A549 (cell line): ENCODE measurements at regions not wholly inside any gene's neighbourhood (a gene's known extent, or its start where the extent isn't known, plus 50 kb on each side); places are given as distances from the start of the nearest gene placed in this dataset.

ENCODE experiments used
- ATAC-seq, 2 experiments: fragments of 200-7000 bp in 1 of 2; fragments of >200 bp in 1 of 2; cut with Nextera tagmentation in 1 of 2; cut with Tn5 transposase in 1 of 2; 3 replicates each; pipeline versions ENCODE4 v1.8.0 to v1.9.1; 2018 to 2020; ENCODE audit warnings: mild to moderate bottlenecking in 1 of 2, moderate library complexity in 1 of 2
- CTCF ChIA-PET: fragments of 300-600 bp; sonication (Branson Sonifier 250); formaldehyde crosslinking; extraction: SDS; loops from one replicate; lab custom pipeline; 2021; ENCODE audit warnings: antibody characterized with exemption, inconsistent platforms; lab: Yijun Ruan, JAX
- POLR2A ChIA-PET: fragments of 350-600 bp; formaldehyde crosslinking; extraction: SDS; loops from one replicate; lab custom pipeline; 2021; ENCODE audit warnings: antibody characterized with exemption, inconsistent platforms; lab: Yijun Ruan, JAX
- DNase-seq, 2 experiments: peaks; one replicate each; pipeline versions ENCODE4 v3.0.0 to v3.0.0-alpha.2; 2011 to 2016; ENCODE audit warnings: low read depth in 1 of 2, low spot score in 1 of 2
- FAIRE-seq: peaks from 2 replicates; lab custom pipeline; 2011; peaks lifted over from hg19 to GRCh38; lab: Jason Lieb, UNC
- H3K27ac ChIP-seq, 2 experiments: fragments of >200 bp; sonication (Bioruptor Twin); formaldehyde crosslinking; 3 replicates each; pipeline ENCODE4 v1.5.1; 2016 to 2017
- H3K4me1 ChIP-seq: fragments of >200 bp; sonication (Bioruptor Twin); formaldehyde crosslinking; 3 replicates; pipeline ENCODE4 v1.6.1; 2016
- H3K4me2 ChIP-seq: fragments of >200 bp; sonication (Bioruptor Twin); formaldehyde crosslinking; 3 replicates; pipeline ENCODE4 v1.6.1; 2016
- H3K4me3 ChIP-seq: fragments of >200 bp; sonication (Bioruptor Twin); formaldehyde crosslinking; 3 replicates; pipeline ENCODE4 v1.5.1; 2016
- H3K9me3 ChIP-seq: fragments of >200 bp; sonication (Bioruptor Twin); formaldehyde crosslinking; 3 replicates; pipeline ENCODE4 v1.6.1; 2016
- CBX8 ChIP-seq: fragments of 200-600 bp; sonication (generic); IDR thresholded peaks from 2 replicates; pipeline ENCODE4 v1.6.1; 2016
- CHD2 ChIP-seq: fragments of 150-350 bp; IDR thresholded peaks from 2 replicates; pipeline ENCODE4 v1.6.1; 2014; ENCODE audit warnings: low read length; ENCODE audit not compliant: partially characterized antibody
- CHD4 ChIP-seq: fragments of 200-600 bp; sonication (generic); IDR thresholded peaks from 2 replicates; pipeline ENCODE4 v1.6.1; 2016; ENCODE audit warnings: antibody characterized with exemption, mild to moderate bottlenecking, borderline replicate concordance
- EHF ChIP-seq: fragments of 250-450 bp; sonication (Bioruptor Pico); IDR thresholded peaks from 2 replicates; pipeline ENCODE4 v1.5.0; 2020; ENCODE audit warnings: mild to moderate bottlenecking
- EHMT2 ChIP-seq: fragments of 200-600 bp; sonication (generic); IDR thresholded peaks from 2 replicates; pipeline ENCODE4 v1.6.1; 2016; ENCODE audit warnings: antibody characterized with exemption, low read depth, mild to moderate bottlenecking, moderate library complexity
- ELK1 ChIP-seq: fragments of 150-350 bp; IDR thresholded peaks from 2 replicates; pipeline ENCODE4 v1.6.1; 2014; ENCODE audit warnings: low read depth, mild to moderate bottlenecking, low read length
- EP300 ChIP-seq, 2 experiments: fragments of >200 bp; sonication (Bioruptor Twin); formaldehyde crosslinking; IDR thresholded peaks; 2 replicates in 1 of 2; 3 replicates in 1 of 2; pipeline ENCODE4 v1.6.1; 2016 to 2017
- ESRRA ChIP-seq: fragments of 150-350 bp; IDR thresholded peaks from 2 replicates; pipeline ENCODE4 v1.6.1; 2014; ENCODE audit warnings: mild to moderate bottlenecking, low read length, borderline replicate concordance
- FOSB ChIP-seq: fragments of 250-450 bp; sonication (Bioruptor Pico); IDR thresholded peaks from 2 replicates; pipeline ENCODE4 v1.5.0; 2020; ENCODE audit warnings: mild to moderate bottlenecking, moderate library complexity
- FOXS1 ChIP-seq: fragments of 250-450 bp; sonication (Bioruptor Pico); IDR thresholded peaks from 2 replicates; pipeline ENCODE4 v1.5.0; 2020; ENCODE audit warnings: mild to moderate bottlenecking, moderate library complexity
- HES2 ChIP-seq: fragments of >200 bp; sonication (Bioruptor Twin); formaldehyde crosslinking; IDR thresholded peaks from 2 replicates; pipeline ENCODE4 v1.6.1; 2016
- HOXB13 ChIP-seq: fragments of 250-450 bp; sonication (Bioruptor Pico); IDR thresholded peaks from 2 replicates; pipeline ENCODE4 v1.5.0; 2020; ENCODE audit warnings: low read depth, mild to moderate bottlenecking, moderate library complexity
- HOXB5 ChIP-seq: fragments of 250-450 bp; sonication (Bioruptor Pico); IDR thresholded peaks from 2 replicates; pipeline ENCODE4 v1.5.0; 2020; ENCODE audit warnings: mild to moderate bottlenecking, moderate library complexity
- JUNB ChIP-seq: fragments of >200 bp; sonication (Bioruptor Twin); formaldehyde crosslinking; IDR thresholded peaks from 2 replicates; pipeline ENCODE4 v1.6.1; 2016
- KDM5A ChIP-seq: fragments of 200-600 bp; sonication (generic); IDR thresholded peaks from 2 replicates; pipeline ENCODE4 v1.6.1; 2016; ENCODE audit warnings: antibody characterized with exemption, mild to moderate bottlenecking
- MAX ChIP-seq: IDR thresholded peaks from 2 replicates; pipeline ENCODE4 v1.6.1; 2012
- MYC ChIP-seq: IDR thresholded peaks from 2 replicates; pipeline ENCODE4 v1.6.1; 2012; ENCODE audit warnings: mild to moderate bottlenecking, inconsistent platforms, low read length, improper control_type of control experiment, borderline replicate concordance
- NFE2L2 ChIP-seq: fragments of 150-350 bp; conservative IDR thresholded peaks from 2 replicates; pipeline ENCODE4 v1.6.1; 2014; ENCODE audit warnings: low read length
- PBX3 ChIP-seq: IDR thresholded peaks from 2 replicates; pipeline ENCODE4 v1.6.1; 2012
- POLR2A ChIP-seq: IDR thresholded peaks from 2 replicates; pipeline ENCODE4 v1.6.1; 2012; ENCODE audit warnings: mild to moderate bottlenecking, low read length
- RNF2 ChIP-seq: fragments of 200-600 bp; sonication (generic); IDR thresholded peaks from 2 replicates; pipeline ENCODE4 v1.6.1; 2016; ENCODE audit warnings: low read depth, mild to moderate bottlenecking, antibody characterized with exemption, moderate library complexity, borderline replicate concordance
- SMC3 ChIP-seq: fragments of >200 bp; sonication (Bioruptor Twin); formaldehyde crosslinking; IDR thresholded peaks from 3 replicates; pipeline ENCODE4 v1.6.1; 2018; ENCODE audit warnings: inconsistent platforms
- TP53 ChIP-seq: fragments of 250-450 bp; sonication (Bioruptor Pico); IDR thresholded peaks from 2 replicates; pipeline ENCODE4 v1.5.0; 2021; ENCODE audit warnings: mild to moderate bottlenecking, moderate library complexity
- ZFP36 ChIP-seq: fragments of 450-650 bp; IDR thresholded peaks from 2 replicates; pipeline ENCODE4 v1.6.1; 2014; ENCODE audit warnings: borderline replicate concordance; ENCODE audit not compliant: partially characterized antibody
- ZSCAN20 ChIP-seq: fragments of 250-450 bp; sonication (Bioruptor Pico); IDR thresholded peaks from 2 replicates; pipeline ENCODE4 v1.8.0; 2022; ENCODE audit warnings: mild to moderate bottlenecking, moderate library complexity
- WGBS: methylation state at CpG from one replicate; pipeline ENCODE4 v1.1.6; 2017; ENCODE audit errors: missing lambda C conversion rate; 5-methylcytosine and 5-hydroxymethylcytosine counted together

GRCh38 chr6:164359036-164359435, 944.5 kb downstream of the QKI start (continued):
- TF ChIP-seq EP300 (IDR thresholded peaks at IDR 0.05), result no peak

- ChIA-PET POLR2A (no interaction called here), CTCF (no interaction called here)
- WGBS, result 0% methylated on average over 1 of the region's 1 CpG
These were observed 942.3 kb downstream of the QKI start for GRCh38 chr6:164356814-164357213.

GRCh38 chr6:164347455-164347854, 932.9 kb downstream of the QKI start:
- Histone ChIP-seq H3K4me2 (no peak overlapping the region), H3K4me1 (no peaks in the 10 kb centered on the region), H3K27ac (no peak overlapping the region), H3K9me3 (no peaks in the 10 kb centered on the region), H3K4me3 (no peak overlapping the region)
- no peak for TF ChIP-seq KDM5A
- no peak for TF ChIP-seq RNF2
- no peak for TF ChIP-seq FOXS1 (CRISPR knock-in tag)
- TF ChIP-seq ELK1, result no peak
- no peak for TF ChIP-seq POLR2A
- no peak for TF ChIP-seq ZSCAN20 (CRISPR knock-in tag)
- no peak for TF ChIP-seq EHF (CRISPR knock-in tag)
- no peak for TF ChIP-seq HES2
- no peak for TF ChIP-seq HOXB13 (CRISPR knock-in tag)
- TF ChIP-seq ESRRA, result no peak
- no peak for TF ChIP-seq FOSB
- TF ChIP-seq HOXB5, result no peak
- no peak for TF ChIP-seq CHD2
- no peak for TF ChIP-seq MYC
- TF ChIP-seq PBX3, result no peak
- no peak for TF ChIP-seq EHMT2
- no peak for TF ChIP-seq NFE2L2
- no peak for TF ChIP-seq TP53 (CRISPR knock-in tag)
- TF ChIP-seq CBX8, result no peak
- TF ChIP-seq ZFP36, result no peak
- FAIRE-seq, result no peak
- no peak for ATAC-seq
- DNase-seq, result no peak
- no CpG with 5 or more reads among the region's 2 CpGs for WGBS
- POLR2A ChIA-PET, result no interaction called here
- CTCF ChIA-PET, result no interaction called here

More at GRCh38 chr6:164356814-164357213, 942.3 kb downstream of the QKI start:
- no peak overlapping the region for H3K4me2 ChIP-seq
- no peak for FAIRE-seq
- H3K9me3 ChIP-seq, result no peaks in the 10 kb centered on the region
- no peak for DNase-seq
- H3K27ac ChIP-seq, result no peak overlapping the region
- TF ChIP-seq CBX8 (no peak), RNF2 (no peak), FOSB (no peak), MAX (no peak), JUNB (no peak), CHD4 (no peak), KDM5A (no peak), SMC3 (no peak), TP53 (CRISPR knock-in tag) (no peak), HOXB5 (no peak), ZSCAN20 (CRISPR knock-in tag) (no peak), POLR2A (no peak)
- TF ChIP-seq, all 56 proteins: peak for 0
- Histone ChIP-seq H3K4me1 (no peaks in the 10 kb centered on the region), H3K4me3 (no peak overlapping the region)
- ATAC-seq, result no peak
